NK-92 treated with Interleukin-12 subunit alpha and Interleukin-12 subunit beta, amount 100 ng/mL, for 24 hours (cell line): ENCODE measurements at regions not wholly inside any gene's neighbourhood (a gene's known extent, or its start where the extent isn't known, plus 50 kb on each side); places are given as distances from the start of the nearest gene placed in this dataset.
"Not testable (repeated sequence)": the region's sequence is repeated elsewhere in the genome, so short reads cannot be mapped to it uniquely, and the experiment has no call there.

Source experiments
- DNase-seq: peaks from one replicate; lab custom pipeline; 2025; lab: John Stamatoyannopoulos, UW

- DNase-seq, result no peak
Observed at GRCh38 chr4:138800421-138800820, 215.2 kb upstream of the NOCT start.

GRCh38 chr4:138798404-138798803 is 217.2 kb upstream of the NOCT start:
- DNase-seq, result no peak

GRCh38 chr4:138797646-138798045 is 217.9 kb upstream of the NOCT start:
- no peak for DNase-seq

- DNase-seq, result no peak
Observed at GRCh38 chr4:138796761-138797160, 218.8 kb upstream of the NOCT start.

- DNase-seq, result no peak
Observed at GRCh38 chr4:138790706-138791340, 224.8 kb upstream of the NOCT start.

GRCh38 chr4:138789796-138790195 is 225.8 kb upstream of the NOCT start:
- DNase-seq, result no peak

GRCh38 chr4:138788857-138789256 is 226.7 kb upstream of the NOCT start:
- DNase-seq, result no peak

GRCh38 chr4:138788267-138788790 is 227.3 kb upstream of the NOCT start:
- DNase-seq, result no peak

- not testable (repeated sequence) for DNase-seq
Observed at GRCh38 chr4:138779761-138780160, 235.8 kb upstream of the NOCT start.

GRCh38 chr4:138775890-138776289 is 239.7 kb upstream of the NOCT start:
- DNase-seq, result no peak

GRCh38 chr4:138775489-138775888 is 240.1 kb upstream of the NOCT start:
- DNase-seq, result no peak

GRCh38 chr4:138774940-138775339 is 240.6 kb upstream of the NOCT start:
- no peak for DNase-seq

GRCh38 chr4:138774125-138774524 is 241.5 kb upstream of the NOCT start:
- DNase-seq, result not testable (repeated sequence)

- no peak for DNase-seq
Observed at GRCh38 chr4:138773321-138773720, 242.3 kb upstream of the NOCT start.

GRCh38 chr4:138772366-138772765 is 243.2 kb upstream of the NOCT start:
- DNase-seq, result no peak

GRCh38 chr4:138770818-138771217 is 244.8 kb upstream of the NOCT start:
- DNase-seq, result no peak

GRCh38 chr4:138766332-138766731 is 249.2 kb upstream of the NOCT start:
- DNase-seq, result no peak

GRCh38 chr4:138765442-138765841 is 250.1 kb upstream of the NOCT start:
- DNase-seq, result no peak

GRCh38 chr4:138761638-138762220 is 253.9 kb upstream of the NOCT start:
- DNase-seq, result no peak

- DNase-seq, result no peak
Observed at GRCh38 chr4:138759554-138759902, 256.1 kb upstream of the NOCT start.

GRCh38 chr4:138758876-138759553 is 256.6 kb upstream of the NOCT start:
- DNase-seq, result no peak

- no peak for DNase-seq
Observed at GRCh38 chr4:138758196-138758595, 257.4 kb upstream of the NOCT start.

- no peak for DNase-seq
Observed at GRCh38 chr4:138757432-138757831, 258.1 kb upstream of the NOCT start.
